GM12874 (cell line): ENCODE measurements at regions not wholly inside any gene's neighbourhood (a gene's known extent, or its start where the extent isn't known, plus 50 kb on each side); places are given as distances from the start of the nearest gene placed in this dataset.

Experiments
- CTCF ChIP-seq: IDR thresholded peaks from 2 replicates; pipeline ENCODE4 v1.5.1; 2011; ENCODE audit warnings: low read depth, mild to moderate bottlenecking, control low read depth, low read length, moderate library complexity; ENCODE audit not compliant: insufficient read depth

DNA sequence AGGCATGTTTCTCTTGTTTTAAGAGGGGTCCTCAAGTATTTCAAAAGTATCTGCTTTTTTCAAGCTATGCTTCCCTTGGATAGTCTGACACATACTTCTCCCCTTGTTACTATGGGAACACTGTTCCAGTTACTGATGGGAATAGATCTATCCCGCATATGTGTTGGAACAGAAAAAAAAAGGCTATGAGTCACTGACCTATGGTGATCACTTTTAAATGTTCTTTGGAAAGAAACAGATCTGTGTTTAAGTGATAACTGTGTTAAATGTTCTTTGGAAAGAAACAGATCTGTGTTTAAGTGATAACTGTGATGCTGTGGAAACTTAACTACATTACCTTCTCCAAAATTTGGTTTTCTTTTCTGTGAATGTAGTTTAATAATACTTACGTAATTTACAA lies 303.2 kb downstream of the TEX13C start:
- no peak for TF ChIP-seq CTCF

GRCh38 chrX:125627676-125628075 lies 308.0 kb downstream of the TEX13C start:
- TF ChIP-seq CTCF: no peak

- no peak for TF ChIP-seq CTCF
These were observed 308.8 kb downstream of the TEX13C start for GRCh38 chrX:125628435-125628834.

GRCh38 chrX:125641405-125641804 lies 321.7 kb downstream of the TEX13C start:
- no peak for TF ChIP-seq CTCF

DNA sequence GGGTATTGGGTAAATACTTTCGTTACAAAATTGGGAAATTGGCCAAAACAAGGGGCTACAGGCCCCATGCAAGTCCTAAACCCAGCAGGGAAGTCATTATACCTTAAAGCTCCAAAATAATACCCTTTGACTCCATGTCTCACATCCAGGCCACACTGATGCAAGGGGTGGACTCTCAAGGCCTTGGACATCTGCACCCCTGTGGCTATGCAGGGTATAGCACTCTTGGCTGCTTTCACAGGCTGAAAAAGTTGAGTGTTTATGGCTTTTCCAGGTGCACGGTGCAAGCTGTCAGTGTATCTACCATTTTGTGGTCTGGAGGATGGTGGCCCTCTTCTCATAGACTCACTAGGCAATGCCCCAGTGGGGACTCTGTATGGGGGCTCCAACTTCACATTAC lies 326.5 kb downstream of the TEX13C start:
- TF ChIP-seq CTCF: peak; percentile 22; the same call in 1 of the 2 replicates

DNA sequence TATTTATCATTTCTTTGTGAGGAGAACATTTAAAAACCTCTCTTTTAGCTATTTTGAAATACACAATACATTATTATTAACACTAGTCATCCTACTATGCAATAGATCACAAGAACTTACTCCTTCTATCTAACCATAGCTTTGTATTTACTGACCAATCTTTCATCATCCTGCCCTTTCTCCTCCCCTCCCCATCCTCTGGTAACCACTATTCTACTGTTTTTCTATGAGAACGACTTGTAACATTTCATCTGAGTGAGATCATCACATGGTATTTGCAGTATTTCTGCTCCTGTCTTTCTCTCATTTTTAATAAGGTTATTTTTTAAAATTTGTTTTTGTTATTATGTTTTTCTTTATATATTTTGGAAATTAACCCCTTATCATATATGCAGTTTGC lies 331.8 kb downstream of the TEX13C start:
- no peak for TF ChIP-seq CTCF

- TF ChIP-seq CTCF: no peak
These were observed 334.8 kb downstream of the TEX13C start for GRCh38 chrX:125654501-125654900.

- no peak for TF ChIP-seq CTCF
These were observed 354.1 kb downstream of the TEX13C start for GRCh38 chrX:125673758-125674157.
